NCI-H345 treated with DMSO at 0.1 percent for 48 hours (cell line): ENCODE measurements at regions not wholly inside any gene's neighbourhood (a gene's known extent, or its start where the extent isn't known, plus 50 kb on each side); places are given as distances from the start of the nearest gene placed in this dataset.

Source experiments
- DNase-seq: peaks from one replicate; lab custom pipeline; 2025; ENCODE audit not compliant: unreplicated experiment; lab: John Stamatoyannopoulos, UW

GRCh38 chr16:52235186-52235585 is 311.8 kb downstream of the TOX3 start:
- no peak for DNase-seq

- DNase-seq = no peak
Measured at GRCh38 chr16:52234626-52235025, 312.3 kb downstream of the TOX3 start.

DNA sequence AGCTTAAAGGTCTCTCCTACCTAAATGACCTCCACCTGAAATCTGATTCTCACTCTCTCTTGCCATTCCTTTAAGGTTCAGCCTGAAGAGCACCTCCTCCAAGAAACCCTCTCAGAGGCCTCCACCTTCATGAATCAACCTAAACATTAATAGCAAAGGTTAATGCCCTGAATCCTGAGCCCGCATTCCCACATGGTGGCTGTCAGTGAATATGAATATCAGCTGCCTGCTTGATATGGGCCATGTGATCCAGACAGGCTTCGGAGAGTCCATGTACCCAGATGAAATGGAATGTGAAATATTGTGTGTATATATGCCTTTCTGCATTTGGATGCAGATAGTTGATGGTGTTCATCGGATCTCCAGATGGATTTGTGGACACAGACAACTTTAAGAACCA is 317.5 kb downstream of the TOX3 start:
- no peak for DNase-seq

GRCh38 chr16:52227851-52228250 is 319.1 kb downstream of the TOX3 start:
- DNase-seq = no peak

- DNase-seq = no peak
Measured at GRCh38 chr16:52212841-52213240, 334.1 kb downstream of the TOX3 start.

DNA sequence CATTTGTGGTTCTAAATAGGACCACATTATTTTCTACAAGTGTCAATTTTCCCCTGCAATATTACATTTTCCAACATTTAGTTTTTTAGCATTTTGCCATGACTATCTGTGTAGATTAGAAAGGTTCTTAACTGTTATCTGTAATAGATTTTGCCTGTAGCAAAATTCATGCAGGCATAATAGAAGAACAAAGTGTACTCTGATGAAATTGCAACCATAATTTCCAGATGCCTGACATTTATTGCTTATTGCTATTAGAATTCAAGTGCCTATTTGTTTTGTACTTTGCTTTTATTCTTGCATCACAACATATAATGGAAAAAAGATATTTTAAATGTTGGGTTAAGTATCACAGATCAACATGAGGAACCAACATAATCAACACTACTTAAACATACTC is 337.7 kb downstream of the TOX3 start:
- DNase-seq = no peak

DNA sequence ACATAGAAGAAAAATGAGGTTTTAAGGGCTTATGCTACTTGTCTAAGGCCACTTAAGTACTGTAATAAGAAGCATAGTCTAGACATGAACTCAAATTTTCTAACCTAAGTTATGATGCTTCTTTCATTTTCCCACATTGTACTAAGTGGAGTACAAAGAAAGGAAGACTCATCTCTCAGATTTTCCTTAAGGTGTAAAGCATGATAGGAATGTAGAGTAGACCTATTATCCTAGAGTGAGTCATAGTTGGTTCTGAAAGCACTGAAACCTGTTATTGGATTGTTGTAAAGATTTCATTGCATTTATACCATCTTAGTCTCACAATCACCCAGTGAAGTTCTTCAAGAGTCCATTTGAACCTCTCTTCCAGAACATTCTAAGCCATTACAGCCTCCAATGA is 343.8 kb downstream of the TOX3 start:
- DNase-seq = no peak

DNA sequence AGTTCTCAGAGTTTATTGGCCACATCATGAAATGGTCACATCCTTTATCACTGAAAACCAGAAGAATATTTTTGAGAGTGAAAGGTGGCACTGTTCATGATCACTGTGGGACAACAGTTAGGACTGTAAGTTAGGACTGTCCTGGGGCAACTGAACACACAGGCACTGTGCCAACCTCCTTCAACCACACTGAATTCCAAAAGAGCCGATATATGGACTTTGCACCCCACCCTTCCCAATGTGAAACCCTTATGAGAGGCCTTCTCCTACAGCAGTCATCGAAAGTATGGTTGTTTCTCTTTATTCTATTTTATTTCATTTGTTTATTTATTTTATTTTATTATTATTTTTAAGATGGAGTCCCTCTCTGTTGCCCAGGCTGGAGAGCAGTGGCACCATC is 353.5 kb downstream of the TOX3 start:
- DNase-seq = no peak

GRCh38 chr16:52191531-52192134 is 355.3 kb downstream of the TOX3 start:
- peak; percentile 64 for DNase-seq

DNA sequence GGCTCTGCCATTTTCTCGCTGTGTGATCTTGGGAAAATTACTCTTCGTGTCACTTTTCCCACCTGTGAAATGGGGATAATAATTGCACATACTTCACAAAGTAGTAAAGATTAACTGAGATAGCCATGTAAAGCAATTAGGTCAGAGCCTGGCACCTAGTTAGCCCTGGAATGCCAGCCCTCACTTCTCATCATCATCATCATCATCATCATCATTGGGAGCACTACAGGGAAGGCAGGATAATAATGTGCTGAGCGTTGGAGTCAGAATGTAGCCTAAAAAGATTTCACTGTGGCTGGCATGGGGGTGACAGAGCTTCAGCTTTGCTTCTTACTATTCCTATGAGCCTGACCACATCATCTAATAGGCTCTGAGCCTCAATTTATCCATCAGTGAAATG is 362.6 kb downstream of the TOX3 start:
- DNase-seq = no peak

GRCh38 chr16:52182840-52183239 is 364.1 kb downstream of the TOX3 start:
- no peak for DNase-seq

DNA sequence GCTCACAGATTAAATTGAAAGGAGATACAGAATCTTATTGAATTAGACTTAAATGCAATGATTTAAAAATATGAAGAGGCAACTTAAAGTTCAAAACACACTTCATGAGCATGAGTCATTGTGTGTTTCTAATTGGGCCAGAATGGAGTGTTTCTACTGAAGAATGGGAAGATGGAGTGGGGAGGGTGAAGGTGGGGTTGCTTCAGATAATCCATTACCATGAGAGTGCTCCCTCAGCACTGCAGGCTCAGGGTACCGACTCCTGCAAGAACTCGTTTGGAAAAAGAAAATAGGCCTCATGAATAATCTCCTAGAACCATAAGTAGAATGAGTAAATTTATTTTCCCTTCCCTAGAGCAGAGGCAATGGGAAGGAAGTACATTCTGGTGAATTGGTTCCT is 372.8 kb downstream of the TOX3 start:
- DNase-seq = no peak

DNA sequence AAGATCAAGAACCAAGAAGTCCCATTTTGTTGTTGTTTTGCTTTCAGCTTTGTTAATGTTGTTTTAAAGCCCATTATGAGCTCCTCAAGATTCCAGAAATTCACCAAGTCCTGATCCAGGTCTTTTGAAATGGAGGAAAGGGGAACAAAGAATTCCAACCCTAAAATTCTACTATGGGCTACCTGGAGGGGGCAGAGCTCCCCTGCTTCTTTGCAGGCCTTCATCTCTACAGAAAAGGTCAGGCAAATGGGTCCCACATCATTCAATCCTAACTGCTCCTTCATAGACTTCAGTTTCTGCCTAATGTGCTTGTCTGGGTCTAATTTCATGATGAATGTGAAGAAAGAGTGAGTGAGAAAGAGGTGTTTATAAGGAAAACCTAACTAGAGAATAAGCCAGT is 375.5 kb downstream of the TOX3 start:
- DNase-seq = no peak

GRCh38 chr16:52167328-52167727 is 379.6 kb downstream of the TOX3 start:
- DNase-seq = no peak

GRCh38 chr16:52165961-52166360 is 381.0 kb downstream of the TOX3 start:
- DNase-seq = no peak

GRCh38 chr16:52149003-52149402 is 397.9 kb downstream of the TOX3 start:
- no peak for DNase-seq

DNA sequence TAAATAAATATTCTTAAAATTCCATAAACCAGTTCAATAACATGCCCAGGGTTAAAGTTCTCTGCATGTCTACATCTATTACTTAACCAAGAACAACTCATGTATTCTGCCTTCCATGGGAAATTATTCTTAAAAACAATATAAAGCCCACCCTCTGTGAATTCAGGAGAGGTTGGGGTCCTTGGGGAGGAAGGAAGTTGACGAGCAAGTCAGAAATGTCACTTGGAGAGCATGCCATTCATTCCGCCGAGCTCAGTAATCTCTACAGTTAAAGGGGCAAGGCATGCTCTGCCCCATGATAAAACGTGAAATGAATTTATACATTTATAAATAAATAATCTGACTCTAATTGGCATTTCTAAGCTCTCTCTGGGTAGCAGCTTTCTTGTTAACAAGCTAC is 405.1 kb downstream of the TOX3 start:
- DNase-seq = no peak

DNA sequence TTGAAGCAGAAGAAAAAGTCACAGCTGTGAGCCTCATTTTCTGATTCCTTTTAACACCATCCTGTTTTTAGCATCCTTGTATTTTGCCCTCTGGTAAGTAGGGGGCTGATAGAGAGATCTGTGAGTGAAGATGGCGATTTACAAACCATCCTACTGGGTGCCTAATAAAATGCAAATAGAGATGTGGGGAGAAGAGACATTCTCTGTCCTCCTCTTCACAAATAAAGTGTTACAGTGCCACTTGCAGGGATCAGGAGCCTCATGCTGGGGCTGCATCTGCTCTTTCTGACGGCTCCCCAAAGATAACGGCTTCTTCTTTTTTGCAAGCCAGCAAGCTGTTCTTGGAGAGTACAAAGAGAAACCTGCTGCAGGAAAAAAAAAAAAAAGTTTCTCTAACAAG is 418.6 kb downstream of the TOX3 start:
- DNase-seq = no peak

GRCh38 chr16:52123842-52124241 is 423.1 kb downstream of the TOX3 start:
- no peak for DNase-seq

DNA sequence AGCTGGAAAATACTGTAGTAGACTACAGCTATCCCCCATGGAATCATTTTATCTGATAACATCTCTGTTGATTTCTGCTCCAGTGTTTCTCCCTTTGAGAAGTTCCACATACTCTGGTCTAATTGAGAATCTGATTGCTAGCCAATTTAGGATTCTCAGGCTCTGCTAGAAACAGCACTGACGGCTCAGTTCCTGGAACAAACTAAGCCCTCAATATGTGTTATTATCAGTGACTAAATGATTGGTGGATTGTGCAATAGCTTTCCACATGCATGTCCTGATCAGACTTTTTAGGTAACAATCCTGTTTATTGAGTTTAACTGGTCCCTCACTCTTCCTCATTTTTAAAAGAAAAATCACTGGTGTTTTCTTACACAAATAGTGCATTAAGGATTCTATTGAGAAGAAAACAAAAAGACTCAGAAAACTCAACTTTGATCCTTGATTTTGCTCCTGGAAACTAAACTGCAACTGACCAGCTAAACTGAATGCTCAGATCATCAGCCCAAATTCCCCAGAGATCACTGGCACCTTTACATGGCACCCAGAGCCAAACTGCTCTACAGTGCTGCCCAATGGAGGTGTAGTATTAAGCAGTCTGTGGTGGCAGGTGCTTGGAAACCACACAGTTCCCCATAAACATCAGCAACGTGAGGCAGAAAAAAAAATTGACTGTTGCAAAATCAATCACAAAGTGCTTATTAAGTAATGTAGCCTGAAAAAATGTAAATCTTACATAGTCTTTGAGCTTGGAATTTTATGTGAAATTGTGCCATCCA is 423.7 kb downstream of the TOX3 start:
- DNase-seq = no peak

DNA sequence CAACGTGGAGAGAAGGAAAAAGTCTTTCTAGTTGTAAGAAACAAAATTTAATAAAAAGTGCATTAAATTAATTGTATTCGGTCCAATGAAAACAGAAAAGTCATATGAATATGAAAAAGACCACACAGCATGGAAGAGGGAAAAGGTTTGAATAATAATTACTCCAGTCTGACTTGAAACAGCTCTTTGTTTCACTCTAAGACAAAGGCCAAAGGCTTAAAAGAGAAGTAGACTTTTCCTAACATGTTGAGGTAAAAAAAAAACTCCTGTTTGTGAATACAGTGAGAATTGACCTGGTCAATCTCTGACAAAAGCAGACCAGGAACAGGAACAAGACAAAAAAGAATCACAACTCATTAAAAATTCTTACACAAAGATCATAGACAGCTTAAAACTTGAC is 429.8 kb downstream of the TOX3 start:
- DNase-seq = no peak

- no peak for DNase-seq
Measured at GRCh38 chr16:52114379-52114778, 432.6 kb downstream of the TOX3 start.
